Heart right ventricle (tissue), 16 donors: ENCODE measurements at regions not wholly inside any gene's neighbourhood (a gene's known extent, or its start where the extent isn't known, plus 50 kb on each side); places are given as distances from the start of the nearest gene placed in this dataset.

Experiments
- ATAC-seq, 8 donors: fragments of 200-7000 bp; cut with Tn5 transposase; one replicate each; pipeline ENCODE4 v1.9.1; 2020; ENCODE audit warnings: mild to moderate bottlenecking in 8 of 8, moderate library complexity in 8 of 8, moderate number of reproducible peaks in 1 of 8
- DNase-seq, 2 donors: peaks; one replicate each; pipeline ENCODE4 v3.0.0-alpha.2; 2020
- H3K27ac ChIP-seq, 10 donors: fragments of 200-600 bp; sonication (generic) in 2 of 10; one replicate each; pipeline versions ENCODE4 v1.5.0 to v1.8.0; 2020 to 2022; ENCODE audit warnings: mild to moderate bottlenecking in 3 of 10
- H3K27me3 ChIP-seq, 7 donors: fragments of 200-600 bp; one replicate each; pipeline ENCODE4 v1.8.0; 2021 to 2022; ENCODE audit warnings: mild to moderate bottlenecking in 2 of 7
- H3K36me3 ChIP-seq, 9 donors: fragments of 200-600 bp; sonication (generic) in 1 of 9; one replicate each; pipeline versions ENCODE4 v1.5.0 to v1.8.0; 2020 to 2022; ENCODE audit warnings: mild to moderate bottlenecking in 2 of 9
- H3K4me1 ChIP-seq, 9 donors: fragments of 200-600 bp; sonication (generic) in 1 of 9; one replicate each; pipeline versions ENCODE4 v1.5.0 to v1.8.0; 2020 to 2022; ENCODE audit warnings: mild to moderate bottlenecking in 4 of 9
- H3K4me3 ChIP-seq, 10 donors: fragments of 200-600 bp; sonication (generic) in 2 of 10; one replicate each; pipeline versions ENCODE4 v1.5.0 to v1.8.0; 2020 to 2022; ENCODE audit warnings: mild to moderate bottlenecking in 7 of 10, moderate library complexity in 2 of 10
- H3K9me3 ChIP-seq, 11 donors: fragments of 200-600 bp in 10 of 11; sonication (generic) in 2 of 11; one replicate each; pipeline versions ENCODE4 v1.5.0 to v1.8.0; 2013 to 2022; ENCODE audit warnings: mild to moderate bottlenecking in 2 of 11, control low read depth in 1 of 11, moderate library complexity in 1 of 11
- WGBS, 2 donors: extraction: QIAGEN DNeasy Blood & Tissue Kit; methylation state at CpG; one replicate each; pipeline ENCODE4 v1.1.7; 2013; ENCODE audit warnings: inconsistent platforms in 1 of 2; 5-methylcytosine and 5-hydroxymethylcytosine counted together
- intact Hi-C, 10 donors: fragments of 100-400 bp; cut with DNase I; formaldehyde crosslinking; loops; one replicate each; pipeline versions ENCODE4 v1.11.1 to v1.14.2; 2022
- TF ChIP-seq, protein P1 (sequence below), 9 donors: fragments of 200-600 bp; sonication (generic) in 2 of 9; IDR thresholded peaks; one replicate each; pipeline versions ENCODE4 v1.5.0 to v1.8.0; 2021 to 2022; ENCODE audit warnings: antibody characterized with exemption in 9 of 9, mild to moderate bottlenecking in 5 of 9, moderate library complexity in 1 of 9
- donor health status: Arrhythmogenic right ventricular cardiomyopathy.
- donor health status: ischemic (EF 13 %, LVEDD 7.1; RV severe dilation, severe dysfunction).
- donor health status: healthy with polysubstance abuse.
- donor health status: DM: no; HTN: yes; CAD: no.
- donor health status: DM: no; HTN: no; CAD: no.
- donor health status: ischemic (EF 25% LVEDD 6.9; RV normal size, moderate dysfunction).
- donor health status: ischemic (EF 25% LVEDD 5.7; RV mildly dilated, moderate dysfunction).
- donor health status: healthy.
- donor health status: DM: yes; HTN: yes; CAD: no.
- donor health status: Ischemic cardiomyopathy.
- donor health status: ischemic (EF 35%, LVEDD 5.7; RV mildly dilated, moderate dysfunction).
- donor health status: nonischemic (EF 11% LVEDD 7.7; RV severe dilation, severe dysfunction).
- donor health status: DM: yes; HTN: yes; CAD: no.
- donor health status: PGD.
- donor health status: ischemic (EF 29% LVEDD 5.4; RV normal size, mild dysfunction).
- donor health status: nonischemic (EF 23%, LVEDD 6.1; RV moderate dilation, normal function).

DNA sequence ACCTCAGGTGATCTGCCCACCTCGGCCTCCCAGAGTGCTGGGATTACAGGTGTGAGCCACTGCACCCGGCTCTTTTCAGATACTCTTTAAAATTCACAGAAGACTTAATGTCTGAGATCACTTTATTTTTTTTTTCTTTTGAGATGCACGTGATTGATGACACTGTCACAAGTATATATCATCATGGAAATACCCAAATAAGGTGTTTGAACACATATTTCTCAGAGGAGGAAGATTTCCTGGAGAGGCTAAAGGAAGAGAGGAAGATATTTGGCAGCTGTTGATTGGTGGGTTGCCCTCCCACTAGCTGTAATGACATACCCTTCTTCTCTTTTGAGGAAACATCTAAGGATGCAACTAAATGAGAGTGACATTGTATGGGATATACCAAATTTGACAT, 225.9 kb upstream of the CITED2 start:
- H3K4me3 ChIP-seq = no peak overlapping the region
- WGBS, 2 donors = 90 to 93% methylated on average over 3 of the region's 3 CpGs
- H3K9me3 ChIP-seq = no peaks in the 10 kb centered on the region
- H3K27ac ChIP-seq = no peak overlapping the region
- ATAC-seq (no peak), DNase-seq (no peak)
- no peaks in the 10 kb centered on the region for H3K27me3 ChIP-seq
- peaks cover 0 to 32% (median 20%) of the 10 kb centered on the region in 9 donors for H3K4me1 ChIP-seq
- H3K36me3 ChIP-seq = no peaks in the 10 kb centered on the region
- intact Hi-C loops = no loop called here
- TF ChIP-seq, protein P1, sequence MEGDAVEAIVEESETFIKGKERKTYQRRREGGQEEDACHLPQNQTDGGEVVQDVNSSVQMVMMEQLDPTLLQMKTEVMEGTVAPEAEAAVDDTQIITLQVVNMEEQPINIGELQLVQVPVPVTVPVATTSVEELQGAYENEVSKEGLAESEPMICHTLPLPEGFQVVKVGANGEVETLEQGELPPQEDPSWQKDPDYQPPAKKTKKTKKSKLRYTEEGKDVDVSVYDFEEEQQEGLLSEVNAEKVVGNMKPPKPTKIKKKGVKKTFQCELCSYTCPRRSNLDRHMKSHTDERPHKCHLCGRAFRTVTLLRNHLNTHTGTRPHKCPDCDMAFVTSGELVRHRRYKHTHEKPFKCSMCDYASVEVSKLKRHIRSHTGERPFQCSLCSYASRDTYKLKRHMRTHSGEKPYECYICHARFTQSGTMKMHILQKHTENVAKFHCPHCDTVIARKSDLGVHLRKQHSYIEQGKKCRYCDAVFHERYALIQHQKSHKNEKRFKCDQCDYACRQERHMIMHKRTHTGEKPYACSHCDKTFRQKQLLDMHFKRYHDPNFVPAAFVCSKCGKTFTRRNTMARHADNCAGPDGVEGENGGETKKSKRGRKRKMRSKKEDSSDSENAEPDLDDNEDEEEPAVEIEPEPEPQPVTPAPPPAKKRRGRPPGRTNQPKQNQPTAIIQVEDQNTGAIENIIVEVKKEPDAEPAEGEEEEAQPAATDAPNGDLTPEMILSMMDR (IDR thresholded peaks at IDR 0.05) = no peak

- H3K36me3 ChIP-seq = no peaks in the 10 kb centered on the region
- H3K27me3 ChIP-seq = no peaks in the 10 kb centered on the region
- 32 to 38% methylated on average over 7 of the region's 7 CpGs for WGBS, 2 donors
- DNase-seq (peak; percentile 38 to 59), ATAC-seq (peak; percentile 77 to 90 (median 88))
- TF ChIP-seq, protein P1 (IDR thresholded peaks at IDR 0.05) = no peak
- H3K27ac ChIP-seq = peak overlapping the region in 9 of 10 donors; percentile 1 to 75 (median 53)
- intact Hi-C loops = loop anchor here in 2 of 10 donors (5.0 to 10.0 kb wide), 2 partner anchors 223 to 226 kb away; partner anchors contain the start of gene CITED2 (in 2 of the 2)
- no peaks in the 10 kb centered on the region for H3K9me3 ChIP-seq
- peaks cover 0 to 32% (median 20%) of the 10 kb centered on the region in 9 donors for H3K4me1 ChIP-seq
- no peak overlapping the region for H3K4me3 ChIP-seq
Observed at GRCh38 chr6:139597771-139598755, 223.6 kb upstream of the CITED2 start.

DNA sequence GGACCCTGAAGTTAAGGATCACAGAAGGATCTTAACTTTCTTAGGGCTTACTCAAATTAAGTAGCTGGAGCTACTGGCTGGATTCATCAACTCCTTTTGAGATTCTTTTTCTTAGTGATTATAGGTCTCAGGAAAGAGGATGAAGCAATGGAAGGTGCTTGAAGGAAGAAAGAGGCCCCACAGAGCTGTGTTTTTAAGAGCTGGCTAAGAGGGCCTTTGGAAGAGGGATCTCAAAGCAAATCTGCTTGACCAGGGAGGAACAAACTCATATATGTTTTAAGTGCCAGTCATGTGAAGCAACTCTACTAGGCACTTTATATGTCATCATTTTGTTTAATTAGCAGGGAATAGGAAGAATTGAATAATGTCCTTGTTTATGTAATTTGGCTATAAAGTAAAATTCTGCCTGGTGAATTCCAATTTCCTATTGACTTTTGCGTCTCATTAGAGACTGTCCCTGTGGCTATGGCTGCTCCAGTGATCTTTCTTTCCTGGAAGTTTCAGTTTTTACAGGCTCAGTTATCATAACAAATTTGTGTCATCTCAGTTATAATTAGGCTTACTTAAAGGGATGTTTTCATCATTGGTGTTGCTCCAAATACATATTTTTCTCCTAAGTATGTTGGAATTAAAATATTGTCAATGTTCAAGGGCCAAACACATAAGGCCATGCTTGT, 222.8 kb upstream of the CITED2 start:
- H3K4me3 ChIP-seq = no peak overlapping the region
- peak overlapping the region in 9 of 10 donors; percentile 4 to 75 (median 53) for H3K27ac ChIP-seq
- no peaks in the 10 kb centered on the region for H3K9me3 ChIP-seq
- DNase-seq (no peak), ATAC-seq (peak in 7 of 8 donors; percentile 14 to 62 (median 40))
- TF ChIP-seq, protein P1 (IDR thresholded peaks at IDR 0.05) = no peak
- H3K27me3 ChIP-seq = no peaks in the 10 kb centered on the region
- H3K4me1 ChIP-seq = peaks cover 0 to 32% (median 20%) of the 10 kb centered on the region in 9 donors
- intact Hi-C loops = loop anchor here in 2 of 10 donors (5.0 to 10.0 kb wide), 2 partner anchors 222 to 225 kb away; partner anchors contain the start of gene CITED2 (in 2 of the 2)
- H3K36me3 ChIP-seq = no peaks in the 10 kb centered on the region
- WGBS, 2 donors = 73 to 89% methylated on average over 1 of the region's 1 CpG

DNA sequence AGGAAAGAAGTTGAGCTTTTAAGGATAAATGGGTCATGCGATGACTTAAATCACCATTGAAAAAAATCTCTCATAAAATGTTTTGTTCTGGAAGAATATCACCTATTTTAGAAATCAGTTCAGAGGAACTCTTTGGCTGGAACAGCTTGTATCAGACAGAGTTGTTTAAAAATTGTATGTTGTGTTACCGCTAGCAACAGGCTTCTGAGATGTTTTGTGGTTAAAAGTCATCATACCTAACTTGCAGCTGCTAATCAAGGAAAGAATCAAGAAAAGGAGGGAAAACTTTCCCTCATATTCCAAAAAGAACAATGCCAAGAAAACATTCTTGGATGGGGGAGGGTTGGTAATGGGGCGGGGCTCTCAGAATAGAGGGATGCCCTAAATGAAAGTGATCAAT, 220.7 kb upstream of the CITED2 start:
- no peak overlapping the region for H3K27ac ChIP-seq
- H3K27me3 ChIP-seq = no peaks in the 10 kb centered on the region
- no peaks in the 10 kb centered on the region for H3K9me3 ChIP-seq
- TF ChIP-seq, protein P1 (IDR thresholded peaks at IDR 0.05) = no peak
- ATAC-seq (no peak), DNase-seq (no peak)
- intact Hi-C loops = loop anchor here in 2 of 10 donors (5.0 to 10.0 kb wide), 2 partner anchors 220 to 223 kb away; partner anchors contain the start of gene CITED2 (in 2 of the 2)
- WGBS, 2 donors = 96 to 98% methylated on average over 3 of the region's 3 CpGs
- no peak overlapping the region for H3K4me3 ChIP-seq
- H3K36me3 ChIP-seq = no peaks in the 10 kb centered on the region
- peaks cover 0 to 40% (median 21%) of the 10 kb centered on the region in 9 donors for H3K4me1 ChIP-seq
